Breast epithelium (tissue), 4 donors: ENCODE measurements at regions not wholly inside any gene's neighbourhood (a gene's known extent, or its start where the extent isn't known, plus 50 kb on each side); places are given as distances from the start of the nearest gene placed in this dataset.

Source experiments
- DNase-seq, 2 donors: peaks; one replicate each; pipeline ENCODE4 v3.0.0-alpha.2; 2019; ENCODE audit warnings: low spot score in 2 of 2
- H3K27ac ChIP-seq, 2 donors: fragments of 200-600 bp; sonication (generic) in 1 of 2; one replicate each; pipeline ENCODE4 v1.5.1; 2016 to 2019; ENCODE audit warnings: mild to moderate bottlenecking in 1 of 2
- H3K27me3 ChIP-seq, 2 donors: fragments of 200-600 bp; sonication (generic) in 1 of 2; one replicate each; pipeline versions ENCODE4 v1.5.1 to v1.6.0; 2017 to 2019; ENCODE audit warnings: control low read depth in 1 of 2, mild to moderate bottlenecking in 1 of 2
- H3K36me3 ChIP-seq: fragments of 200-600 bp; one replicate; pipeline ENCODE4 v1.5.1; 2019
- H3K4me1 ChIP-seq, 2 donors: fragments of 200-600 bp; sonication (generic); one replicate each; pipeline ENCODE4 v1.5.1; 2016 to 2019; ENCODE audit warnings: control low read depth in 1 of 2
- H3K4me3 ChIP-seq, 3 donors: fragments of 200-600 bp; sonication (generic); 1 replicate in 2 of 3; 2 replicates in 1 of 3; pipeline ENCODE4 v1.5.1; 2016 to 2019; ENCODE audit warnings: mild to moderate bottlenecking in 3 of 3, moderate library complexity in 2 of 3
- H3K9me3 ChIP-seq, 2 donors: fragments of 200-600 bp; sonication (generic) in 1 of 2; one replicate each; pipeline ENCODE4 v1.5.1; 2016 to 2019; ENCODE audit warnings: control low read depth in 1 of 2
- CTCF ChIP-seq, 3 donors: fragments of 450-650 bp; IDR thresholded peaks; one replicate each; pipeline ENCODE4 v1.5.1; 2016 to 2017; ENCODE audit warnings: antibody characterized with exemption in 3 of 3, mild to moderate bottlenecking in 3 of 3, moderate library complexity in 3 of 3
- POLR2A ChIP-seq: fragments of 450-650 bp; IDR thresholded peaks from one replicate; pipeline ENCODE4 v1.6.1; 2016; ENCODE audit warnings: antibody characterized with exemption, mild to moderate bottlenecking, moderate library complexity
- POLR2AphosphoS5 ChIP-seq, 3 donors: sonication (generic); formaldehyde crosslinking; IDR thresholded peaks; one replicate each; pipeline ENCODE4 v1.6.1; 2017; ENCODE audit warnings: antibody characterized with exemption in 3 of 3
- intact Hi-C: fragments of 100-400 bp; cut with DNase I; formaldehyde crosslinking; loops from one replicate; pipeline ENCODE4 v1.15.1; 2023; ENCODE audit warnings: low total_unique reads

- intact Hi-C loops, result no loop called here
- DNase-seq, result no peak
- Histone ChIP-seq H3K4me1 (no peaks in the 10 kb centered on the region), H3K27ac (no peak overlapping the region), H3K27me3 (no peaks in the 10 kb centered on the region), H3K4me3 (no peak overlapping the region), H3K36me3 (no peaks in the 10 kb centered on the region), H3K9me3 (no peaks in the 10 kb centered on the region)
- TF ChIP-seq CTCF (IDR thresholded peaks at IDR 0.05), result no peak
- no peak for TF ChIP-seq POLR2AphosphoS5 (IDR thresholded peaks at IDR 0.05)
- no peak for TF ChIP-seq POLR2A
Observed at GRCh38 chr1:14010476-14010875, 310.5 kb downstream of the PRDM2 start.

- no peak for DNase-seq
- Histone ChIP-seq H3K4me1 (no peaks in the 10 kb centered on the region), H3K9me3 (no peaks in the 10 kb centered on the region), H3K27me3 (no peaks in the 10 kb centered on the region), H3K27ac (no peak overlapping the region), H3K4me3 (no peak overlapping the region), H3K36me3 (no peaks in the 10 kb centered on the region)
- intact Hi-C loops, result no loop called here
- no peak for TF ChIP-seq POLR2A
- TF ChIP-seq POLR2AphosphoS5 (IDR thresholded peaks at IDR 0.05), result no peak
- TF ChIP-seq CTCF (IDR thresholded peaks at IDR 0.05), result no peak
Observed at GRCh38 chr1:14011132-14011531, 311.1 kb downstream of the PRDM2 start.

- H3K4me3 ChIP-seq, result no peak overlapping the region
- H3K27me3 ChIP-seq, result no peaks in the 10 kb centered on the region
- no peaks in the 10 kb centered on the region for H3K9me3 ChIP-seq
- no peak for TF ChIP-seq POLR2AphosphoS5 (IDR thresholded peaks at IDR 0.05)
- no peak for TF ChIP-seq CTCF (IDR thresholded peaks at IDR 0.05)
- TF ChIP-seq POLR2A, result no peak
- no peak overlapping the region for H3K27ac ChIP-seq
- no peaks in the 10 kb centered on the region for H3K4me1 ChIP-seq
- intact Hi-C loops, result no loop called here
- H3K36me3 ChIP-seq, result no peaks in the 10 kb centered on the region
- DNase-seq, result no peak
Observed at GRCh38 chr1:14011888-14012287, 311.9 kb downstream of the PRDM2 start.

GRCh38 chr1:14014929-14015328, 314.9 kb downstream of the PRDM2 start:
- no peaks in the 10 kb centered on the region for H3K36me3 ChIP-seq
- H3K4me1 ChIP-seq, result peaks cover 0 to 4% of the 10 kb centered on the region in 2 donors
- no peak overlapping the region for H3K4me3 ChIP-seq
- no peak overlapping the region for H3K27ac ChIP-seq
- no peak for DNase-seq
- TF ChIP-seq POLR2A (no peak), CTCF (IDR thresholded peaks at IDR 0.05) (no peak), POLR2AphosphoS5 (IDR thresholded peaks at IDR 0.05) (no peak)
- no peaks in the 10 kb centered on the region for H3K27me3 ChIP-seq
- intact Hi-C loops, result no loop called here
- H3K9me3 ChIP-seq, result no peaks in the 10 kb centered on the region

DNA sequence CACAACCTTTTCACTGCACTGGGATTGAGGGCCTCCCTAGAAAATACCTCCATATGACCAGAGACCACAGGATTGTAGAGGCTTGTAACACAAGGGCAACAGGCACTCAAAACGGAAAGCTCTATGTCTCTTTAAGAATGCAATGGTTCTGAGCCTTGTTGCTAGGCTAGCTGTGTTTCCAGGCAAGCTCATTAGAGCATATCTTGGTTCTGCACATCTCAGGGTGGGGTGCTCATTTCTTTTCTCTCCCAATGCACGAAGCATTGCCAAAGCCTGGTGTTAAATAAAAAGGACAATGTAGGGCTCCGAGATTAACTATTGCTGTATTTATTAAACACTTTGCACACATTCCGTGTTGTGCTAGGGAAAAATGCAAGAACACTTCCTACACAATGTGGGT, 315.9 kb downstream of the PRDM2 start:
- H3K27ac ChIP-seq, result no peak overlapping the region
- H3K4me1 ChIP-seq, result peaks cover 0 to 4% of the 10 kb centered on the region in 2 donors
- TF ChIP-seq CTCF (IDR thresholded peaks at IDR 0.05), result no peak
- no peak for TF ChIP-seq POLR2AphosphoS5 (IDR thresholded peaks at IDR 0.05)

More for the DNA sequence above, 315.9 kb downstream of the PRDM2 start:
- intact Hi-C loops, result no loop called here
- H3K27me3 ChIP-seq, result no peaks in the 10 kb centered on the region
- H3K36me3 ChIP-seq, result no peaks in the 10 kb centered on the region
- H3K9me3 ChIP-seq, result no peaks in the 10 kb centered on the region
- no peak for DNase-seq
- no peak overlapping the region for H3K4me3 ChIP-seq
